GM23338 (cell line): ENCODE measurements at regions not wholly inside any gene's neighbourhood (a gene's known extent, or its start where the extent isn't known, plus 50 kb on each side); places are given as distances from the start of the nearest gene placed in this dataset.

Experiments used
- ATAC-seq: fragments of 200-7000 bp; cut with Tn5 transposase; 3 replicates; pipeline ENCODE4 v1.9.1; 2020
- DNase-seq: peaks from one replicate; pipeline ENCODE4 v3.0.0-alpha.2; 2015; ENCODE audit warnings: low spot score
- H2AFZ ChIP-seq: fragments of 200-600 bp; sonication (generic); 2 replicates; pipeline ENCODE4 v1.8.0; 2016; ENCODE audit warnings: antibody characterized with exemption, mild to moderate bottlenecking, moderate library complexity
- H3F3A ChIP-seq: fragments of 200-600 bp; sonication (generic); replicated peaks from 2 replicates; pipeline ENCODE4 v1.8.0; 2017; ENCODE audit warnings: antibody characterized with exemption, mixed run types, low read depth
- H3K27ac ChIP-seq: fragments of 200-600 bp; sonication (generic); 2 replicates; pipeline ENCODE4 v1.6.1; 2016; ENCODE audit warnings: low read depth
- H3K27me3 ChIP-seq: fragments of 200-600 bp; sonication (generic); 2 replicates; pipeline ENCODE4 v1.8.0; 2016; ENCODE audit warnings: mild to moderate bottlenecking, mixed run types, moderate library complexity; ENCODE audit not compliant: insufficient read depth
- H3K36me3 ChIP-seq: fragments of 200-600 bp; sonication (generic); 2 replicates; pipeline ENCODE4 v1.8.0; 2016; ENCODE audit warnings: mild to moderate bottlenecking; ENCODE audit not compliant: insufficient read depth
- H3K4me1 ChIP-seq: fragments of 200-600 bp; sonication (generic); 2 replicates; pipeline ENCODE4 v1.8.0; 2016; ENCODE audit warnings: mild to moderate bottlenecking, moderate library complexity; ENCODE audit not compliant: insufficient read depth
- H3K4me2 ChIP-seq: fragments of 200-600 bp; sonication (generic); 2 replicates; pipeline ENCODE4 v1.7.1; 2017; ENCODE audit warnings: mixed run types
- H3K4me3 ChIP-seq: fragments of 200-600 bp; sonication (generic); 2 replicates; pipeline ENCODE4 v1.6.1; 2016; ENCODE audit warnings: mixed run types
- H3K79me2 ChIP-seq: fragments of 200-600 bp; sonication (generic); replicated peaks from 2 replicates; pipeline ENCODE4 v1.8.0; 2017; ENCODE audit warnings: mild to moderate bottlenecking; ENCODE audit not compliant: insufficient read depth
- H3K9me2 ChIP-seq: fragments of 200-600 bp; sonication (generic); 2 replicates; pipeline ENCODE4 v1.8.0; 2017; ENCODE audit not compliant: insufficient read depth
- H4K20me1 ChIP-seq: fragments of 200-600 bp; sonication (generic); replicated peaks from 2 replicates; pipeline ENCODE4 v1.8.0; 2017; ENCODE audit warnings: mild to moderate bottlenecking; ENCODE audit not compliant: insufficient read depth
- H3K27ac Mint-ChIP-seq: 2 replicates; pipeline ENCODE4 v1.8.0; 2020; ENCODE audit warnings: inconsistent platforms, mild to moderate bottlenecking, moderate library complexity, mixed read lengths
- H3K27me3 Mint-ChIP-seq: 3 replicates; pipeline ENCODE4 v1.8.0; 2022; ENCODE audit warnings: low read depth, mild to moderate bottlenecking, moderate library complexity, mixed read lengths, inconsistent platforms; ENCODE audit not compliant: insufficient read depth, poor library complexity
- H3K36me3 Mint-ChIP-seq: 3 replicates; pipeline ENCODE4 v1.8.0; 2021; ENCODE audit warnings: low read depth, mild to moderate bottlenecking, inconsistent platforms, moderate library complexity, mixed read lengths
- H3K4me1 Mint-ChIP-seq: 3 replicates; pipeline ENCODE4 v1.8.0; 2020; ENCODE audit warnings: mild to moderate bottlenecking, inconsistent platforms, mixed read lengths
- H3K4me3 Mint-ChIP-seq: 3 replicates; pipeline ENCODE4 v1.8.0; 2021; ENCODE audit warnings: moderate library complexity, mild to moderate bottlenecking, inconsistent platforms, mixed read lengths
- H3K9me3 Mint-ChIP-seq: 3 replicates; pipeline ENCODE4 v1.8.0; 2020; ENCODE audit warnings: moderate library complexity, mild to moderate bottlenecking, inconsistent platforms, mixed read lengths
- CREB1 ChIP-seq: fragments of 250-450 bp; sonication (Bioruptor Pico); IDR thresholded peaks from 2 replicates; pipeline ENCODE4 v1.5.0; 2020; ENCODE audit warnings: low read depth, mild to moderate bottlenecking, moderate library complexity
- CTCF ChIP-seq, 2 experiments: fragments of 200-600 bp in 1 of 2; sonication (generic) in 1 of 2; conservative IDR thresholded peaks; 2 replicates each; pipeline versions ENCODE4 v1.5.1 to v1.6.1; 2016 to 2017; ENCODE audit warnings: antibody characterized with exemption in 2 of 2, low read depth in 2 of 2, mild to moderate bottlenecking in 2 of 2, moderate library complexity in 1 of 2
- EZH2 ChIP-seq: fragments of 200-600 bp; sonication (generic); IDR thresholded peaks from one replicate; pipeline ENCODE4 v1.8.0; 2017; ENCODE audit warnings: antibody characterized with exemption, mild to moderate bottlenecking, low read depth; ENCODE audit not compliant: unreplicated experiment
- EZH2phosphoT487 ChIP-seq: fragments of 200-600 bp; sonication (generic); IDR thresholded peaks from one replicate; pipeline ENCODE4 v1.8.1; 2018; ENCODE audit warnings: antibody characterized with exemption; ENCODE audit not compliant: unreplicated experiment
- JUNB ChIP-seq: IDR thresholded peaks from one replicate; pipeline ENCODE4 v1.6.1; 2016; ENCODE audit warnings: antibody characterized with exemption; ENCODE audit not compliant: unreplicated experiment
- NANOG ChIP-seq: IDR thresholded peaks from 2 replicates; pipeline ENCODE4 v1.6.1; 2016; ENCODE audit warnings: antibody characterized with exemption, borderline replicate concordance
- POLR2AphosphoS5 ChIP-seq: IDR thresholded peaks from 2 replicates; pipeline ENCODE4 v1.6.1; 2016; ENCODE audit warnings: antibody characterized with exemption, low read depth
- ZNF114 ChIP-seq: fragments of 250-450 bp; sonication (Bioruptor Pico); IDR thresholded peaks from 2 replicates; pipeline ENCODE4 v1.5.0; 2020; ENCODE audit warnings: mild to moderate bottlenecking, moderate library complexity
- ZNF331 ChIP-seq: fragments of 250-450 bp; sonication (Bioruptor Pico); IDR thresholded peaks from 2 replicates; pipeline ENCODE4 v1.5.0; 2020; ENCODE audit warnings: low read depth, mild to moderate bottlenecking, moderate library complexity
- TF ChIP-seq, protein P1 (sequence below): IDR thresholded peaks from one replicate; pipeline ENCODE4 v1.6.1; 2018; ENCODE audit warnings: antibody characterized with exemption; ENCODE audit not compliant: unreplicated experiment
- TF ChIP-seq, protein P2 (sequence below): IDR thresholded peaks from 2 replicates; pipeline ENCODE4 v1.6.1; 2016; ENCODE audit warnings: antibody characterized with exemption

GRCh38 chr6:134628154-134628553, 310.2 kb upstream of the SGK1 start (continued):
- TF ChIP-seq CTCF (conservative IDR thresholded peaks at IDR 0.05; ENCODE audit: low read depth in 2 of 2) (no peak), ZNF114 (CRISPR knock-in tag) (no peak), NANOG (no peak), CREB1 (CRISPR knock-in tag) (no peak)
- TF ChIP-seq, protein P1, sequence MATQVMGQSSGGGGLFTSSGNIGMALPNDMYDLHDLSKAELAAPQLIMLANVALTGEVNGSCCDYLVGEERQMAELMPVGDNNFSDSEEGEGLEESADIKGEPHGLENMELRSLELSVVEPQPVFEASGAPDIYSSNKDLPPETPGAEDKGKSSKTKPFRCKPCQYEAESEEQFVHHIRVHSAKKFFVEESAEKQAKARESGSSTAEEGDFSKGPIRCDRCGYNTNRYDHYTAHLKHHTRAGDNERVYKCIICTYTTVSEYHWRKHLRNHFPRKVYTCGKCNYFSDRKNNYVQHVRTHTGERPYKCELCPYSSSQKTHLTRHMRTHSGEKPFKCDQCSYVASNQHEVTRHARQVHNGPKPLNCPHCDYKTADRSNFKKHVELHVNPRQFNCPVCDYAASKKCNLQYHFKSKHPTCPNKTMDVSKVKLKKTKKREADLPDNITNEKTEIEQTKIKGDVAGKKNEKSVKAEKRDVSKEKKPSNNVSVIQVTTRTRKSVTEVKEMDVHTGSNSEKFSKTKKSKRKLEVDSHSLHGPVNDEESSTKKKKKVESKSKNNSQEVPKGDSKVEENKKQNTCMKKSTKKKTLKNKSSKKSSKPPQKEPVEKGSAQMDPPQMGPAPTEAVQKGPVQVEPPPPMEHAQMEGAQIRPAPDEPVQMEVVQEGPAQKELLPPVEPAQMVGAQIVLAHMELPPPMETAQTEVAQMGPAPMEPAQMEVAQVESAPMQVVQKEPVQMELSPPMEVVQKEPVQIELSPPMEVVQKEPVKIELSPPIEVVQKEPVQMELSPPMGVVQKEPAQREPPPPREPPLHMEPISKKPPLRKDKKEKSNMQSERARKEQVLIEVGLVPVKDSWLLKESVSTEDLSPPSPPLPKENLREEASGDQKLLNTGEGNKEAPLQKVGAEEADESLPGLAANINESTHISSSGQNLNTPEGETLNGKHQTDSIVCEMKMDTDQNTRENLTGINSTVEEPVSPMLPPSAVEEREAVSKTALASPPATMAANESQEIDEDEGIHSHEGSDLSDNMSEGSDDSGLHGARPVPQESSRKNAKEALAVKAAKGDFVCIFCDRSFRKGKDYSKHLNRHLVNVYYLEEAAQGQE, result no peak

DNA sequence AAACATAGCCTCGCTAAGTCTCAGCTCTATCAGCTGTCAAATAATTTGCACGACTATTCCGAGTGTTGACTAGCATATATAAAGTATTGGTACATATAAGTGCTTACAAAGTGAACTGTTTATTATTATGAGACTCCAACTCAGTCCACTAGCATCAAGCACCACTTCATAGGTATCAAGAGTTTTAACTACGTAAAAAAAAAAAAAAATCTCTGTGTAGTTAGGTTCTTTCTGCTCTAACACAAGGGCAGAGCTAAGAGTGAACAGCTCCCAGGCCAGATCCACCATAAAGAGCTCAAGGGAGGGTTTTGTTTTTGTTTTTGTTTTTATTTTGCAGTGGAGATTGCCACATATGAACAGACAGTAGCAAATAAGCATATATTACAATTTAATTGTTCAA, 309.8 kb upstream of the SGK1 start:
- Mint-ChIP-seq H3K4me3 (no peak overlapping the region), H3K36me3 (no peaks in the 10 kb centered on the region), H3K4me1 (peaks cover 7% of the 10 kb centered on the region; the same call in 2 of the 3 replicates), H3K27ac (no peak overlapping the region), H3K9me3 (no peaks in the 10 kb centered on the region), H3K27me3 (no peaks in the 10 kb centered on the region)
- no peaks in the 10 kb centered on the region for H3F3A ChIP-seq
- H3K27me3 ChIP-seq, result no peaks in the 10 kb centered on the region
- ATAC-seq, result no peak
- H3K36me3 ChIP-seq, result no peaks in the 10 kb centered on the region
- no peaks in the 10 kb centered on the region for H3K4me1 ChIP-seq
- H3K9me2 ChIP-seq, result no peaks in the 10 kb centered on the region; the same call in 1 of the 2 replicates
- no peak overlapping the region for H2AFZ ChIP-seq
- H3K4me2 ChIP-seq, result no peak overlapping the region
- DNase-seq, result no peak
- no peak overlapping the region for H3K27ac ChIP-seq
- no peak overlapping the region for H3K4me3 ChIP-seq
- no peaks in the 10 kb centered on the region for H3K79me2 ChIP-seq
- H4K20me1 ChIP-seq, result no peaks in the 10 kb centered on the region
- TF ChIP-seq JUNB (no peak), CTCF (conservative IDR thresholded peaks at IDR 0.05; ENCODE audit: low read depth in 2 of 2) (no peak), POLR2AphosphoS5 (no peak), NANOG (no peak), ZNF114 (CRISPR knock-in tag) (no peak), CREB1 (CRISPR knock-in tag) (no peak), EZH2 (no peak), EZH2phosphoT487 (no peak), ZNF331 (CRISPR knock-in tag) (no peak)
- TF ChIP-seq, protein P1, result no peak
- TF ChIP-seq, protein P2, sequence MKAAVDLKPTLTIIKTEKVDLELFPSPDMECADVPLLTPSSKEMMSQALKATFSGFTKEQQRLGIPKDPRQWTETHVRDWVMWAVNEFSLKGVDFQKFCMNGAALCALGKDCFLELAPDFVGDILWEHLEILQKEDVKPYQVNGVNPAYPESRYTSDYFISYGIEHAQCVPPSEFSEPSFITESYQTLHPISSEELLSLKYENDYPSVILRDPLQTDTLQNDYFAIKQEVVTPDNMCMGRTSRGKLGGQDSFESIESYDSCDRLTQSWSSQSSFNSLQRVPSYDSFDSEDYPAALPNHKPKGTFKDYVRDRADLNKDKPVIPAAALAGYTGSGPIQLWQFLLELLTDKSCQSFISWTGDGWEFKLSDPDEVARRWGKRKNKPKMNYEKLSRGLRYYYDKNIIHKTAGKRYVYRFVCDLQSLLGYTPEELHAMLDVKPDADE, result no peak
